Naive thymus-derived CD4-positive, alpha-beta T cell (primary cell): ENCODE measurements at regions not wholly inside any gene's neighbourhood (a gene's known extent, or its start where the extent isn't known, plus 50 kb on each side); places are given as distances from the start of the nearest gene placed in this dataset.

ENCODE experiments used
- ATAC-seq: fragments of 150-1000 bp; cut with Tn5 transposase; 2 replicates; pipeline ENCODE4 v1.10.0; 2021; ENCODE audit warnings: mild to moderate bottlenecking, moderate library complexity
- CTCF ChIA-PET: fragments of 350-600 bp; sonication (Branson Sonifier 250); formaldehyde crosslinking; loops from one replicate; lab custom pipeline; 2021; ENCODE audit warnings: antibody characterized with exemption; lab: Charles Lee
- POLR2A ChIA-PET: fragments of 350-600 bp; sonication (Branson Sonifier 250); formaldehyde crosslinking; loops from one replicate; lab custom pipeline; 2021; ENCODE audit warnings: antibody characterized with exemption, inconsistent platforms; lab: Charles Lee
- DNase-seq, 9 donors: peaks; one replicate each; pipeline versions ENCODE4 v3.0.0 to v3.0.0-alpha.2; 2020 to 2022; ENCODE audit warnings: mixed read lengths in 1 of 9
- H3K27ac ChIP-seq: one replicate; pipeline ENCODE4 v1.7.0; 2013; ENCODE audit warnings: mild to moderate bottlenecking, low read depth, low read length, moderate library complexity
- H3K27me3 ChIP-seq, 2 donors: one replicate each; pipeline ENCODE4 v1.7.0; 2013; ENCODE audit warnings: low read length in 2 of 2, mild to moderate bottlenecking in 2 of 2, moderate library complexity in 2 of 2; ENCODE audit not compliant: control insufficient read depth in 2 of 2, insufficient read depth in 2 of 2
- H3K36me3 ChIP-seq, 3 experiments: 1 replicate in 2 of 3; 2 replicates in 1 of 3; pipeline ENCODE4 v1.7.0; 2013; ENCODE audit warnings: low read length in 3 of 3, mild to moderate bottlenecking in 3 of 3, moderate library complexity in 1 of 3; ENCODE audit not compliant: insufficient read depth in 3 of 3, control insufficient read depth in 2 of 3
- H3K4me1 ChIP-seq, 2 donors: one replicate each; pipeline ENCODE4 v1.7.0; 2013; ENCODE audit warnings: low read length in 2 of 2, mild to moderate bottlenecking in 2 of 2, moderate library complexity in 1 of 2; ENCODE audit not compliant: control insufficient read depth in 2 of 2, insufficient read depth in 2 of 2
- H3K4me3 ChIP-seq: 2 replicates; pipeline ENCODE4 v1.7.0; 2013; ENCODE audit warnings: mild to moderate bottlenecking, low read length
- H3K9me3 ChIP-seq, 3 experiments: 1 replicate in 2 of 3; 2 replicates in 1 of 3; pipeline ENCODE4 v1.7.0; 2013; ENCODE audit warnings: low read length in 3 of 3; ENCODE audit not compliant: control insufficient read depth in 2 of 3
- H3K27ac Mint-ChIP-seq, 9 donors: one replicate each; pipeline ENCODE4 v1.8.0; 2020 to 2022; ENCODE audit warnings: mixed read lengths in 9 of 9, mild to moderate bottlenecking in 8 of 9, moderate library complexity in 5 of 9, inconsistent platforms in 2 of 9
- H3K27me3 Mint-ChIP-seq, 5 donors: one replicate each; pipeline ENCODE4 v1.8.0; 2021 to 2022; ENCODE audit warnings: mixed read lengths in 5 of 5, mild to moderate bottlenecking in 1 of 5
- H3K36me3 Mint-ChIP-seq, 5 donors: one replicate each; pipeline ENCODE4 v1.8.0; 2020 to 2022; ENCODE audit warnings: mixed read lengths in 5 of 5, mild to moderate bottlenecking in 3 of 5, inconsistent platforms in 1 of 5
- H3K4me1 Mint-ChIP-seq, 7 donors: one replicate each; pipeline ENCODE4 v1.8.0; 2020 to 2022; ENCODE audit warnings: mixed read lengths in 7 of 7, mild to moderate bottlenecking in 3 of 7, inconsistent platforms in 1 of 7
- H3K4me3 Mint-ChIP-seq, 10 donors: one replicate each; pipeline ENCODE4 v1.8.0; 2020 to 2022; ENCODE audit warnings: mild to moderate bottlenecking in 10 of 10, mixed read lengths in 10 of 10, moderate library complexity in 6 of 10, inconsistent platforms in 2 of 10
- H3K9me3 Mint-ChIP-seq, 11 donors: one replicate each; pipeline ENCODE4 v1.8.0; 2020 to 2022; ENCODE audit warnings: mixed read lengths in 11 of 11, mild to moderate bottlenecking in 4 of 11, inconsistent platforms in 1 of 11, moderate library complexity in 1 of 11
- intact Hi-C, 2 donors: fragments of 100-400 bp; cut with micrococcal nuclease; formaldehyde crosslinking; loops; one replicate each; pipeline ENCODE4 v1.15.1; 2023

GRCh38 chr4:126701756-126702155 lies 931.0 kb upstream of the INTU start:
- ChIA-PET CTCF (no interaction called here), POLR2A (no interaction called here)
- DNase-seq: no peak
- Mint-ChIP-seq H3K4me3 (no peak overlapping the region), H3K27ac (no peak overlapping the region), H3K4me1 (no peaks in the 10 kb centered on the region), H3K36me3 (no peaks in the 10 kb centered on the region), H3K27me3 (no peaks in the 10 kb centered on the region), H3K9me3 (peaks cover 0 to 17% (median 2%) of the 10 kb centered on the region in 11 donors)
- Histone ChIP-seq H3K4me3 (no peak overlapping the region), H3K27me3 (no peaks in the 10 kb centered on the region), H3K4me1 (no peaks in the 10 kb centered on the region), H3K27ac (no peak overlapping the region), H3K36me3 (no peaks in the 10 kb centered on the region), H3K9me3 (no peaks in the 10 kb centered on the region)
- intact Hi-C loops: no loop called here
- no peak for ATAC-seq

GRCh38 chr4:126702747-126703146 lies 930.0 kb upstream of the INTU start:
- no peaks in the 10 kb centered on the region for H3K27me3 ChIP-seq
- Mint-ChIP-seq H3K27ac (no peak overlapping the region), H3K36me3 (no peaks in the 10 kb centered on the region), H3K9me3 (peaks cover 0 to 17% (median 2%) of the 10 kb centered on the region in 11 donors), H3K4me1 (no peaks in the 10 kb centered on the region), H3K4me3 (no peak overlapping the region), H3K27me3 (no peaks in the 10 kb centered on the region)
- H3K4me1 ChIP-seq: no peaks in the 10 kb centered on the region
- POLR2A ChIA-PET: no interaction called here
- no peak for DNase-seq
- no peak for ATAC-seq
- H3K9me3 ChIP-seq: no peaks in the 10 kb centered on the region
- H3K4me3 ChIP-seq: no peak overlapping the region
- CTCF ChIA-PET: no interaction called here
- intact Hi-C loops: no loop called here
- no peak overlapping the region for H3K27ac ChIP-seq
- H3K36me3 ChIP-seq: no peaks in the 10 kb centered on the region

GRCh38 chr4:126705266-126705665 lies 927.5 kb upstream of the INTU start:
- H3K36me3 ChIP-seq: no peaks in the 10 kb centered on the region
- no peak overlapping the region for H3K4me3 ChIP-seq
- Mint-ChIP-seq H3K27me3 (no peaks in the 10 kb centered on the region), H3K4me3 (no peak overlapping the region), H3K27ac (no peak overlapping the region), H3K4me1 (no peaks in the 10 kb centered on the region), H3K36me3 (no peaks in the 10 kb centered on the region), H3K9me3 (peaks cover 0 to 11% (median 6%) of the 10 kb centered on the region in 11 donors)
- ChIA-PET CTCF (no interaction called here), POLR2A (no interaction called here)
- no peak for DNase-seq
- intact Hi-C loops: no loop called here
- no peak for ATAC-seq
- no peaks in the 10 kb centered on the region for H3K9me3 ChIP-seq
- H3K27ac ChIP-seq: no peak overlapping the region
- H3K4me1 ChIP-seq: no peaks in the 10 kb centered on the region
- H3K27me3 ChIP-seq: no peaks in the 10 kb centered on the region

GRCh38 chr4:126708716-126709115 lies 924.0 kb upstream of the INTU start:
- Histone ChIP-seq H3K27me3 (no peaks in the 10 kb centered on the region), H3K27ac (no peak overlapping the region), H3K4me1 (no peaks in the 10 kb centered on the region), H3K36me3 (no peaks in the 10 kb centered on the region), H3K9me3 (no peaks in the 10 kb centered on the region), H3K4me3 (no peak overlapping the region)
- Mint-ChIP-seq H3K4me3 (no peak overlapping the region), H3K9me3 (peaks cover 0 to 20% (median 6%) of the 10 kb centered on the region in 11 donors), H3K4me1 (no peaks in the 10 kb centered on the region), H3K36me3 (no peaks in the 10 kb centered on the region), H3K27ac (no peak overlapping the region), H3K27me3 (no peaks in the 10 kb centered on the region)
- intact Hi-C loops: no loop called here
- no peak for DNase-seq
- ATAC-seq: no peak
- ChIA-PET POLR2A (no interaction called here), CTCF (no interaction called here)

GRCh38 chr4:126710935-126711334 lies 921.8 kb upstream of the INTU start:
- no peaks in the 10 kb centered on the region for H3K36me3 Mint-ChIP-seq
- POLR2A ChIA-PET: no interaction called here
- Histone ChIP-seq H3K9me3 (no peaks in the 10 kb centered on the region), H3K36me3 (no peaks in the 10 kb centered on the region), H3K4me1 (no peaks in the 10 kb centered on the region), H3K4me3 (no peak overlapping the region), H3K27me3 (no peaks in the 10 kb centered on the region), H3K27ac (no peak overlapping the region)
- H3K4me3 Mint-ChIP-seq: no peak overlapping the region
- CTCF ChIA-PET: no interaction called here
- ATAC-seq (no peak), DNase-seq (no peak)
- no peak overlapping the region for H3K27ac Mint-ChIP-seq
- H3K4me1 Mint-ChIP-seq: no peaks in the 10 kb centered on the region
- intact Hi-C loops: no loop called here
- no peaks in the 10 kb centered on the region for H3K27me3 Mint-ChIP-seq
- H3K9me3 Mint-ChIP-seq: peaks cover 0 to 13% (median 6%) of the 10 kb centered on the region in 11 donors

GRCh38 chr4:126715067-126715466 lies 917.7 kb upstream of the INTU start:
- H3K4me3 ChIP-seq: no peak overlapping the region
- no peaks in the 10 kb centered on the region for H3K36me3 Mint-ChIP-seq
- H3K9me3 ChIP-seq: no peaks in the 10 kb centered on the region
- H3K27ac Mint-ChIP-seq: no peak overlapping the region
- H3K4me1 Mint-ChIP-seq: no peaks in the 10 kb centered on the region
- intact Hi-C loops: no loop called here
- ATAC-seq (no peak), DNase-seq (no peak)
- H3K4me3 Mint-ChIP-seq: no peak overlapping the region
- H3K36me3 ChIP-seq: no peaks in the 10 kb centered on the region
- CTCF ChIA-PET: no interaction called here
- no peak overlapping the region for H3K27ac ChIP-seq
- H3K27me3 ChIP-seq: no peaks in the 10 kb centered on the region
- H3K9me3 Mint-ChIP-seq: peaks cover 0 to 20% (median 6%) of the 10 kb centered on the region in 11 donors
- no peaks in the 10 kb centered on the region for H3K4me1 ChIP-seq
- POLR2A ChIA-PET: no interaction called here
- no peaks in the 10 kb centered on the region for H3K27me3 Mint-ChIP-seq

- Mint-ChIP-seq H3K36me3 (no peaks in the 10 kb centered on the region), H3K4me1 (no peaks in the 10 kb centered on the region), H3K27ac (no peak overlapping the region), H3K27me3 (no peaks in the 10 kb centered on the region), H3K9me3 (peaks cover 0 to 20% (median 6%) of the 10 kb centered on the region in 11 donors), H3K4me3 (no peak overlapping the region)
- Histone ChIP-seq H3K4me1 (no peaks in the 10 kb centered on the region), H3K27me3 (no peaks in the 10 kb centered on the region), H3K36me3 (no peaks in the 10 kb centered on the region), H3K9me3 (no peaks in the 10 kb centered on the region), H3K27ac (no peak overlapping the region), H3K4me3 (no peak overlapping the region)
- no peak for ATAC-seq
- no peak for DNase-seq
- CTCF ChIA-PET: no interaction called here
- POLR2A ChIA-PET: no interaction called here
- intact Hi-C loops: no loop called here
These were observed 917.1 kb upstream of the INTU start for GRCh38 chr4:126715681-126716080.
